ENCODE measurements at regions not wholly inside any gene's neighbourhood (a gene's known extent, or its start where the extent isn't known, plus 50 kb on each side); places are given as distances from the start of the nearest gene placed in this dataset.

GRCh38 chr10:85238676-85239075, 910.3 kb downstream of the CCSER2 start:
- no peak for TF ChIP-seq CTCF (IDR thresholded peaks at IDR 0.05)
- TF ChIP-seq POLR2A (IDR thresholded peaks at IDR 0.05), result no peak
- TF ChIP-seq POLR2AphosphoS5 (IDR thresholded peaks at IDR 0.05), result no peak
- no peak for TF ChIP-seq EP300 (IDR thresholded peaks at IDR 0.05; ENCODE audit: low read depth)

All from transverse colon (tissue), 4 donors.